GM23338 (cell line): ENCODE measurements at regions not wholly inside any gene's neighbourhood (a gene's known extent, or its start where the extent isn't known, plus 50 kb on each side); places are given as distances from the start of the nearest gene placed in this dataset.

Experiments used
- ATAC-seq: fragments of 200-7000 bp; cut with Tn5 transposase; 3 replicates; pipeline ENCODE4 v1.9.1; 2020
- DNase-seq: peaks from one replicate; pipeline ENCODE4 v3.0.0-alpha.2; 2015; ENCODE audit warnings: low spot score
- H2AFZ ChIP-seq: fragments of 200-600 bp; sonication (generic); 2 replicates; pipeline ENCODE4 v1.8.0; 2016; ENCODE audit warnings: antibody characterized with exemption, mild to moderate bottlenecking, moderate library complexity
- H3F3A ChIP-seq: fragments of 200-600 bp; sonication (generic); replicated peaks from 2 replicates; pipeline ENCODE4 v1.8.0; 2017; ENCODE audit warnings: antibody characterized with exemption, mixed run types, low read depth
- H3K27ac ChIP-seq: fragments of 200-600 bp; sonication (generic); 2 replicates; pipeline ENCODE4 v1.6.1; 2016; ENCODE audit warnings: low read depth
- H3K27me3 ChIP-seq: fragments of 200-600 bp; sonication (generic); 2 replicates; pipeline ENCODE4 v1.8.0; 2016; ENCODE audit warnings: mild to moderate bottlenecking, mixed run types, moderate library complexity; ENCODE audit not compliant: insufficient read depth
- H3K36me3 ChIP-seq: fragments of 200-600 bp; sonication (generic); 2 replicates; pipeline ENCODE4 v1.8.0; 2016; ENCODE audit warnings: mild to moderate bottlenecking; ENCODE audit not compliant: insufficient read depth
- H3K4me1 ChIP-seq: fragments of 200-600 bp; sonication (generic); 2 replicates; pipeline ENCODE4 v1.8.0; 2016; ENCODE audit warnings: mild to moderate bottlenecking, moderate library complexity; ENCODE audit not compliant: insufficient read depth
- H3K4me2 ChIP-seq: fragments of 200-600 bp; sonication (generic); 2 replicates; pipeline ENCODE4 v1.7.1; 2017; ENCODE audit warnings: mixed run types
- H3K4me3 ChIP-seq: fragments of 200-600 bp; sonication (generic); 2 replicates; pipeline ENCODE4 v1.6.1; 2016; ENCODE audit warnings: mixed run types
- H3K79me2 ChIP-seq: fragments of 200-600 bp; sonication (generic); replicated peaks from 2 replicates; pipeline ENCODE4 v1.8.0; 2017; ENCODE audit warnings: mild to moderate bottlenecking; ENCODE audit not compliant: insufficient read depth
- H3K9me2 ChIP-seq: fragments of 200-600 bp; sonication (generic); 2 replicates; pipeline ENCODE4 v1.8.0; 2017; ENCODE audit not compliant: insufficient read depth
- H4K20me1 ChIP-seq: fragments of 200-600 bp; sonication (generic); replicated peaks from 2 replicates; pipeline ENCODE4 v1.8.0; 2017; ENCODE audit warnings: mild to moderate bottlenecking; ENCODE audit not compliant: insufficient read depth
- H3K27ac Mint-ChIP-seq: 2 replicates; pipeline ENCODE4 v1.8.0; 2020; ENCODE audit warnings: inconsistent platforms, mild to moderate bottlenecking, moderate library complexity, mixed read lengths
- H3K27me3 Mint-ChIP-seq: 3 replicates; pipeline ENCODE4 v1.8.0; 2022; ENCODE audit warnings: low read depth, mild to moderate bottlenecking, moderate library complexity, mixed read lengths, inconsistent platforms; ENCODE audit not compliant: insufficient read depth, poor library complexity
- H3K36me3 Mint-ChIP-seq: 3 replicates; pipeline ENCODE4 v1.8.0; 2021; ENCODE audit warnings: low read depth, mild to moderate bottlenecking, inconsistent platforms, moderate library complexity, mixed read lengths
- H3K4me1 Mint-ChIP-seq: 3 replicates; pipeline ENCODE4 v1.8.0; 2020; ENCODE audit warnings: mild to moderate bottlenecking, inconsistent platforms, mixed read lengths
- H3K4me3 Mint-ChIP-seq: 3 replicates; pipeline ENCODE4 v1.8.0; 2021; ENCODE audit warnings: moderate library complexity, mild to moderate bottlenecking, inconsistent platforms, mixed read lengths
- H3K9me3 Mint-ChIP-seq: 3 replicates; pipeline ENCODE4 v1.8.0; 2020; ENCODE audit warnings: moderate library complexity, mild to moderate bottlenecking, inconsistent platforms, mixed read lengths
- CREB1 ChIP-seq: fragments of 250-450 bp; sonication (Bioruptor Pico); IDR thresholded peaks from 2 replicates; pipeline ENCODE4 v1.5.0; 2020; ENCODE audit warnings: low read depth, mild to moderate bottlenecking, moderate library complexity
- EZH2 ChIP-seq: fragments of 200-600 bp; sonication (generic); IDR thresholded peaks from one replicate; pipeline ENCODE4 v1.8.0; 2017; ENCODE audit warnings: antibody characterized with exemption, mild to moderate bottlenecking, low read depth; ENCODE audit not compliant: unreplicated experiment
- EZH2phosphoT487 ChIP-seq: fragments of 200-600 bp; sonication (generic); IDR thresholded peaks from one replicate; pipeline ENCODE4 v1.8.1; 2018; ENCODE audit warnings: antibody characterized with exemption; ENCODE audit not compliant: unreplicated experiment
- JUNB ChIP-seq: IDR thresholded peaks from one replicate; pipeline ENCODE4 v1.6.1; 2016; ENCODE audit warnings: antibody characterized with exemption; ENCODE audit not compliant: unreplicated experiment
- NANOG ChIP-seq: IDR thresholded peaks from 2 replicates; pipeline ENCODE4 v1.6.1; 2016; ENCODE audit warnings: antibody characterized with exemption, borderline replicate concordance
- POLR2AphosphoS5 ChIP-seq: IDR thresholded peaks from 2 replicates; pipeline ENCODE4 v1.6.1; 2016; ENCODE audit warnings: antibody characterized with exemption, low read depth
- STAT1 ChIP-seq: IDR thresholded peaks from one replicate; pipeline ENCODE4 v1.6.1; 2016; ENCODE audit warnings: antibody characterized with exemption; ENCODE audit not compliant: unreplicated experiment
- ZNF114 ChIP-seq: fragments of 250-450 bp; sonication (Bioruptor Pico); IDR thresholded peaks from 2 replicates; pipeline ENCODE4 v1.5.0; 2020; ENCODE audit warnings: mild to moderate bottlenecking, moderate library complexity
- ZNF331 ChIP-seq: fragments of 250-450 bp; sonication (Bioruptor Pico); IDR thresholded peaks from 2 replicates; pipeline ENCODE4 v1.5.0; 2020; ENCODE audit warnings: low read depth, mild to moderate bottlenecking, moderate library complexity
- ZNF462 ChIP-seq: fragments of 250-450 bp; sonication (Bioruptor Pico); IDR thresholded peaks from 2 replicates; pipeline ENCODE4 v1.5.0; 2020; ENCODE audit warnings: mild to moderate bottlenecking, moderate library complexity
- TF ChIP-seq, protein P1 (sequence below): IDR thresholded peaks from one replicate; pipeline ENCODE4 v1.6.1; 2018; ENCODE audit warnings: antibody characterized with exemption; ENCODE audit not compliant: unreplicated experiment
- TF ChIP-seq, protein P2 (sequence below): IDR thresholded peaks from 2 replicates; pipeline ENCODE4 v1.6.1; 2016; ENCODE audit warnings: antibody characterized with exemption
- TF ChIP-seq, protein P3 (sequence below), 2 experiments: fragments of 200-600 bp in 1 of 2; sonication (generic) in 1 of 2; conservative IDR thresholded peaks; 2 replicates each; pipeline versions ENCODE4 v1.5.1 to v1.6.1; 2016 to 2017; ENCODE audit warnings: antibody characterized with exemption in 2 of 2, low read depth in 2 of 2, mild to moderate bottlenecking in 2 of 2, moderate library complexity in 1 of 2

DNA sequence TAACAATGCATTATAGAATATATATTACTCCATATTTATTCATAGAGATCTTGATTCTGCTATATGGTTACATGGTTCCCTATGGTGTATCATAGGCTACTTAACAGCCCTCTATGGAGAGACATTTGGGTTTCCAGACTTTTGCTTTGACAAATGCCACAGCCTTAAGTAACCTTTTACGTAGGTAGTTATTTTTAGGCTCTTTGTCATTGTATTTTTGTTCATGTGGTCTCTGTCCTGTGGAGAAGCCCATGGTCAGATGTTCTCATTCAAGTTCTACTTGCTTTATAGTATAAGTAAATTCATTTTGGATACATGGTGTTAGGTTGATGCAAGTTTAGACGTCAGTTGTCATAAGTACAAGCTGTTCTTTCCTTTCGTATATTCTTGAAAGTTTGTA lies 275.2 kb upstream of the THSD7B start (continued):
- TF ChIP-seq JUNB: no peak
- no peak for TF ChIP-seq STAT1

DNA sequence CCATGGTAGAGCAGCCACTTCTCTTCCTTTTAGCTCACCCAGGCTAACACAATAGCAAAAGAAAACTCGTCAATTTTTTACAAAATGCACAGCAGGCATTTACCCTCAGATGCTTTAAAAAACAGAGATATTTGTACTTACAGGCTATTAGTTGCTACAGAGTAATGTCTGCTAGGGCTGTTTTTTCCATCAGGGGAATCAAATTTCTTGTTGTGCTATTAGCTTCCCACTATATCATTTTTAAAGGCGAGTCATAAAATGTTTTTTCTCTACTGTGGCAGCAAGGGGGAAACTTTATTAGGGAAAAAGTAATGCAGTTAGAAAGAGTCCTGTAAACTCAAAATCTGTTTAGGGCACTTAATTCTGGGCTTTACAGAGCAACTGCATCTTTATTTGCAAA lies 277.9 kb upstream of the THSD7B start:
- no peak overlapping the region for H3K27ac Mint-ChIP-seq
- no peak overlapping the region for H3K4me3 Mint-ChIP-seq
- H3K27me3 Mint-ChIP-seq: no peaks in the 10 kb centered on the region
- H3F3A ChIP-seq: no peaks in the 10 kb centered on the region
- H3K36me3 ChIP-seq: no peaks in the 10 kb centered on the region
- H2AFZ ChIP-seq: no peak overlapping the region
- H4K20me1 ChIP-seq: no peaks in the 10 kb centered on the region; the same call in 1 of the 2 replicates
- no peaks in the 10 kb centered on the region for H3K9me2 ChIP-seq
- no peaks in the 10 kb centered on the region for H3K4me1 ChIP-seq
- ATAC-seq: no peak
- no peaks in the 10 kb centered on the region for H3K27me3 ChIP-seq
- no peaks in the 10 kb centered on the region for H3K79me2 ChIP-seq
- TF ChIP-seq NANOG (no peak), EZH2phosphoT487 (no peak), ZNF331 (CRISPR knock-in tag) (no peak), EZH2 (no peak), ZNF114 (no peak), POLR2AphosphoS5 (no peak), CREB1 (no peak), JUNB (no peak), ZNF462 (CRISPR knock-in tag) (no peak), STAT1 (no peak)
- TF ChIP-seq, protein P1, sequence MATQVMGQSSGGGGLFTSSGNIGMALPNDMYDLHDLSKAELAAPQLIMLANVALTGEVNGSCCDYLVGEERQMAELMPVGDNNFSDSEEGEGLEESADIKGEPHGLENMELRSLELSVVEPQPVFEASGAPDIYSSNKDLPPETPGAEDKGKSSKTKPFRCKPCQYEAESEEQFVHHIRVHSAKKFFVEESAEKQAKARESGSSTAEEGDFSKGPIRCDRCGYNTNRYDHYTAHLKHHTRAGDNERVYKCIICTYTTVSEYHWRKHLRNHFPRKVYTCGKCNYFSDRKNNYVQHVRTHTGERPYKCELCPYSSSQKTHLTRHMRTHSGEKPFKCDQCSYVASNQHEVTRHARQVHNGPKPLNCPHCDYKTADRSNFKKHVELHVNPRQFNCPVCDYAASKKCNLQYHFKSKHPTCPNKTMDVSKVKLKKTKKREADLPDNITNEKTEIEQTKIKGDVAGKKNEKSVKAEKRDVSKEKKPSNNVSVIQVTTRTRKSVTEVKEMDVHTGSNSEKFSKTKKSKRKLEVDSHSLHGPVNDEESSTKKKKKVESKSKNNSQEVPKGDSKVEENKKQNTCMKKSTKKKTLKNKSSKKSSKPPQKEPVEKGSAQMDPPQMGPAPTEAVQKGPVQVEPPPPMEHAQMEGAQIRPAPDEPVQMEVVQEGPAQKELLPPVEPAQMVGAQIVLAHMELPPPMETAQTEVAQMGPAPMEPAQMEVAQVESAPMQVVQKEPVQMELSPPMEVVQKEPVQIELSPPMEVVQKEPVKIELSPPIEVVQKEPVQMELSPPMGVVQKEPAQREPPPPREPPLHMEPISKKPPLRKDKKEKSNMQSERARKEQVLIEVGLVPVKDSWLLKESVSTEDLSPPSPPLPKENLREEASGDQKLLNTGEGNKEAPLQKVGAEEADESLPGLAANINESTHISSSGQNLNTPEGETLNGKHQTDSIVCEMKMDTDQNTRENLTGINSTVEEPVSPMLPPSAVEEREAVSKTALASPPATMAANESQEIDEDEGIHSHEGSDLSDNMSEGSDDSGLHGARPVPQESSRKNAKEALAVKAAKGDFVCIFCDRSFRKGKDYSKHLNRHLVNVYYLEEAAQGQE: no peak
- TF ChIP-seq, protein P2, sequence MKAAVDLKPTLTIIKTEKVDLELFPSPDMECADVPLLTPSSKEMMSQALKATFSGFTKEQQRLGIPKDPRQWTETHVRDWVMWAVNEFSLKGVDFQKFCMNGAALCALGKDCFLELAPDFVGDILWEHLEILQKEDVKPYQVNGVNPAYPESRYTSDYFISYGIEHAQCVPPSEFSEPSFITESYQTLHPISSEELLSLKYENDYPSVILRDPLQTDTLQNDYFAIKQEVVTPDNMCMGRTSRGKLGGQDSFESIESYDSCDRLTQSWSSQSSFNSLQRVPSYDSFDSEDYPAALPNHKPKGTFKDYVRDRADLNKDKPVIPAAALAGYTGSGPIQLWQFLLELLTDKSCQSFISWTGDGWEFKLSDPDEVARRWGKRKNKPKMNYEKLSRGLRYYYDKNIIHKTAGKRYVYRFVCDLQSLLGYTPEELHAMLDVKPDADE: no peak
- TF ChIP-seq, protein P3, sequence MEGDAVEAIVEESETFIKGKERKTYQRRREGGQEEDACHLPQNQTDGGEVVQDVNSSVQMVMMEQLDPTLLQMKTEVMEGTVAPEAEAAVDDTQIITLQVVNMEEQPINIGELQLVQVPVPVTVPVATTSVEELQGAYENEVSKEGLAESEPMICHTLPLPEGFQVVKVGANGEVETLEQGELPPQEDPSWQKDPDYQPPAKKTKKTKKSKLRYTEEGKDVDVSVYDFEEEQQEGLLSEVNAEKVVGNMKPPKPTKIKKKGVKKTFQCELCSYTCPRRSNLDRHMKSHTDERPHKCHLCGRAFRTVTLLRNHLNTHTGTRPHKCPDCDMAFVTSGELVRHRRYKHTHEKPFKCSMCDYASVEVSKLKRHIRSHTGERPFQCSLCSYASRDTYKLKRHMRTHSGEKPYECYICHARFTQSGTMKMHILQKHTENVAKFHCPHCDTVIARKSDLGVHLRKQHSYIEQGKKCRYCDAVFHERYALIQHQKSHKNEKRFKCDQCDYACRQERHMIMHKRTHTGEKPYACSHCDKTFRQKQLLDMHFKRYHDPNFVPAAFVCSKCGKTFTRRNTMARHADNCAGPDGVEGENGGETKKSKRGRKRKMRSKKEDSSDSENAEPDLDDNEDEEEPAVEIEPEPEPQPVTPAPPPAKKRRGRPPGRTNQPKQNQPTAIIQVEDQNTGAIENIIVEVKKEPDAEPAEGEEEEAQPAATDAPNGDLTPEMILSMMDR (conservative IDR thresholded peaks at IDR 0.05; ENCODE audit: low read depth in 2 of 2): no peak
- peaks cover 9% of the 10 kb centered on the region; the same call in 2 of the 3 replicates for H3K4me1 Mint-ChIP-seq
- H3K9me3 Mint-ChIP-seq: no peaks in the 10 kb centered on the region
- no peak overlapping the region for H3K4me3 ChIP-seq
- no peaks in the 10 kb centered on the region for H3K36me3 Mint-ChIP-seq
- no peak overlapping the region for H3K4me2 ChIP-seq
- no peak overlapping the region for H3K27ac ChIP-seq
- no peak for DNase-seq
